SK-N-SH treated with all-trans-retinoic acid at 6 μM for 48 hours (cell line): ENCODE measurements at regions not wholly inside any gene's neighbourhood (a gene's known extent, or its start where the extent isn't known, plus 50 kb on each side); places are given as distances from the start of the nearest gene placed in this dataset.

Source experiments
- ARNTL ChIP-seq: fragments of 450-650 bp; formaldehyde crosslinking; IDR thresholded peaks from 2 replicates; pipeline ENCODE4 v1.5.0; 2020; ENCODE audit warnings: low read depth, mild to moderate bottlenecking, moderate library complexity, borderline replicate concordance
- OSR1 ChIP-seq: fragments of 250-450 bp; sonication (Bioruptor Pico); IDR thresholded peaks from 2 replicates; pipeline ENCODE4 v1.8.0; 2022; ENCODE audit warnings: moderate library complexity, mild to moderate bottlenecking, inconsistent platforms
- PATZ1 ChIP-seq: fragments of 250-450 bp; sonication (Bioruptor Pico); IDR thresholded peaks from 2 replicates; pipeline ENCODE4 v1.8.0; 2020; ENCODE audit warnings: mild to moderate bottlenecking, moderate library complexity, borderline replicate concordance
- TOX ChIP-seq: fragments of 250-450 bp; sonication (Bioruptor Pico); IDR thresholded peaks from 2 replicates; pipeline ENCODE4 v1.8.0; 2021; ENCODE audit warnings: mild to moderate bottlenecking, moderate library complexity, borderline replicate concordance
- ZFP3 ChIP-seq: fragments of 250-450 bp; sonication (Bioruptor Pico); IDR thresholded peaks from 2 replicates; pipeline ENCODE4 v1.5.0; 2020; ENCODE audit warnings: mild to moderate bottlenecking, moderate library complexity

DNA sequence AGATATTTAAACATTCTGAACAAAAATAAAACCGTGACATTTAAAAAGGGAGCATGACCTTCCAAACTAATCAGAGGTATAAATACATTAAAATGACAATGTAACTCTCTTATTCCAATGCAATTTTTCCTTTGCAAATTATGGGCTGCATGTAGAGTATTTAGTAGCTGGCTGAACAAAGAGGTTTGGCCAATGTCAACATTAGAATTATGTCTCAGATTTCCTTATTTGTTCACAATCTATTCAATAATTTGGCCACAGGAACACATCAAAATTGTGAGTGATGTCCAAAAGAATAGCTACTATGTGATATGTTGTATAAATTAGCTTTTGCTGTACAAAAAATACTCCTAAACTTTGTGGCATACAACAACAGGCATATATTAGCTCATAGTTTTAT is 580.0 kb upstream of the MARCKS start:
- TF ChIP-seq OSR1 (CRISPR knock-in tag), result no peak
- TF ChIP-seq ZFP3 (CRISPR knock-in tag), result no peak
- TF ChIP-seq TOX, result no peak
- no peak for TF ChIP-seq PATZ1 (CRISPR knock-in tag)
- TF ChIP-seq ARNTL (CRISPR knock-in tag), result no peak
